ENCODE measurements at regions not wholly inside any gene's neighbourhood (a gene's known extent, or its start where the extent isn't known, plus 50 kb on each side); places are given as distances from the start of the nearest gene placed in this dataset.

DNA sequence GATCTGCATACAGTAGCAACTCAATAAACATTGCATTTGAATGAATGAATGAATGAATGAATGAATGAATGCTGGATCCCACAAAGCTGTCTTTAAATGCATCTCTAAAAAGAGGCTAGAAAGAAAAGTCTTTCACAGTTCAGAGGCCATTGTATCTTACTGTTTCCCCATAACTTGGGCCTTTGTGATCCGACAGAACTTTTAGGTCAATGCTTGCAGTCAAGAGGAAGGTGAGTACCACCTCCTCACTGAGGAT is 119.9 kb upstream of the COPS8 start:
- H2BK12ac ChIP-seq (ENCODE audit: low read depth, low read length) = no peak overlapping the region
- no peak overlapping the region for H4K8ac ChIP-seq (ENCODE audit: extremely low read depth, insufficient read depth, low read length)
- no peak overlapping the region for H2BK15ac ChIP-seq (ENCODE audit: low read length)
- 72% methylated on average over 1 of the region's 1 CpG; no CpG with 5 or more reads in 1 of the 2 experiments for WGBS, 2 experiments (ENCODE audit: extremely low coverage in 1 of 2, insufficient coverage in 1 of 2, insufficient read length in 1 of 2, insufficient replicate concordance in 2 of 2, low coverage in 1 of 2, low lambda C conversion rate in 2 of 2, missing lambda C conversion rate in 1 of 2)
- H4K20me1 ChIP-seq (replicated peaks in 1 of 2; ENCODE audit: control insufficient read depth in 1 of 2, insufficient read depth in 2 of 2, low read length in 2 of 2) = no peaks in the 10 kb centered on the region
- H3K18ac ChIP-seq (ENCODE audit: extremely low read depth, low read length) = no peak overlapping the region
- no peaks in the 10 kb centered on the region for H3K79me2 ChIP-seq (ENCODE audit: control insufficient read depth in 1 of 2, insufficient read depth in 2 of 2, low read length in 2 of 2)
- H3K4me3 ChIP-seq (ENCODE audit: extremely low read depth in 1 of 4, insufficient read depth in 2 of 4, low read depth in 3 of 4, low read length in 4 of 4) = no peak overlapping the region
- H3K36me3 ChIP-seq (ENCODE audit: control insufficient read depth in 2 of 4, insufficient read depth in 4 of 4, low read length in 3 of 4) = no peaks in the 10 kb centered on the region
- H3K4ac ChIP-seq (replicated peaks; ENCODE audit: insufficient read length, low read depth, low read length) = no peak overlapping the region
- H2BK20ac ChIP-seq (ENCODE audit: low read length) = no peak overlapping the region
- H3K4me2 ChIP-seq (ENCODE audit: insufficient read depth in 1 of 2, low read depth in 2 of 2, low read length in 2 of 2) = peak overlapping the region in 1 of 2 experiments; percentile 6; a peak in 1 of 4 replicates
- no peak overlapping the region for H4K91ac ChIP-seq (replicated peaks; ENCODE audit: insufficient read length, low read length)
- H3K23ac ChIP-seq (ENCODE audit: insufficient read length) = no peak overlapping the region
- no peaks in the 10 kb centered on the region for H3K79me1 ChIP-seq (ENCODE audit: low read depth, low read length)
- H2AK5ac ChIP-seq (ENCODE audit: low read depth, low read length) = no peak overlapping the region
- no peak overlapping the region for H4K5ac ChIP-seq (ENCODE audit: insufficient read length, low read depth, low read length)
- H2AFZ ChIP-seq (ENCODE audit: low read length) = no peak overlapping the region
- no peak overlapping the region for H2BK5ac ChIP-seq (ENCODE audit: low read depth, low read length)
- H3K27me3 ChIP-seq (replicated peaks in 1 of 4; ENCODE audit: control insufficient read depth in 3 of 4, extremely low read depth in 1 of 4, insufficient read depth in 3 of 4, low read length in 3 of 4) = no peaks in the 10 kb centered on the region
- no peak overlapping the region for H3K27ac ChIP-seq (ENCODE audit: low read depth, low read length)
- H3K9me3 ChIP-seq (ENCODE audit: insufficient read depth in 2 of 2, low read depth in 1 of 2, low read length in 1 of 2) = no peaks in the 10 kb centered on the region
- peaks cover 0 to 11% (median 6%) of the 10 kb centered on the region in 4 experiments; a peak in 5 of 7 replicates for H3K4me1 ChIP-seq (replicated peaks in 1 of 4; ENCODE audit: control insufficient read depth in 3 of 4, insufficient read depth in 4 of 4, low read length in 3 of 4)
- no peak for FAIRE-seq
- no peak overlapping the region for H3K9ac ChIP-seq (replicated peaks in 1 of 4; ENCODE audit: extremely low read depth in 1 of 4, low read depth in 3 of 4, low read length in 3 of 4)
- H2BK120ac ChIP-seq (replicated peaks; ENCODE audit: low read depth, low read length) = no peak overlapping the region
- no peaks in the 10 kb centered on the region for H3K23me2 ChIP-seq (ENCODE audit: low read depth, low read length)
- ChIA-PET CTCF (ENCODE audit: partially characterized antibody) (interaction anchor here (1.2 kb wide), 1 partner anchor 61 kb away, joined by 3 read pairs; no protein-coding TSS in a partner anchor), POLR2A (ENCODE audit: partially characterized antibody) (no interaction called here)
- H3K56ac ChIP-seq (replicated peaks; ENCODE audit: insufficient read length, low read depth, low read length) = no peak overlapping the region
- no peak overlapping the region for H3K14ac ChIP-seq (ENCODE audit: insufficient read length)
- TF ChIP-seq SIX5 (IDR thresholded peaks at IDR 0.05; ENCODE audit: low read depth, low read length) = no peak
- TF ChIP-seq BCL11A (IDR thresholded peaks at IDR 0.05; ENCODE audit: low read depth in 2 of 2, low read length in 2 of 2) = no peak
- TF ChIP-seq JUN (IDR thresholded peaks at IDR 0.05; ENCODE audit: low read depth, low read length) = no peak
- TF ChIP-seq GTF2F1 (IDR thresholded peaks at IDR 0.05; ENCODE audit: borderline replicate concordance, low read depth, low read length) = no peak
- TF ChIP-seq EP300 (IDR thresholded peaks at IDR 0.05; ENCODE audit: borderline replicate concordance in 1 of 2, low read depth in 2 of 2, low read length in 2 of 2) = no peak
- TF ChIP-seq POU5F1 (IDR thresholded peaks at IDR 0.05; ENCODE audit: low read depth, low read length) = no peak
- no peak for TF ChIP-seq RBBP5 (IDR thresholded peaks at IDR 0.05; ENCODE audit: borderline replicate concordance, low read depth, low read length)
- TF ChIP-seq SUZ12 (IDR thresholded peaks at IDR 0.05; ENCODE audit: low read length) = no peak
- no peak for TF ChIP-seq CREB1 (IDR thresholded peaks at IDR 0.05)
- TF ChIP-seq, protein P1, sequence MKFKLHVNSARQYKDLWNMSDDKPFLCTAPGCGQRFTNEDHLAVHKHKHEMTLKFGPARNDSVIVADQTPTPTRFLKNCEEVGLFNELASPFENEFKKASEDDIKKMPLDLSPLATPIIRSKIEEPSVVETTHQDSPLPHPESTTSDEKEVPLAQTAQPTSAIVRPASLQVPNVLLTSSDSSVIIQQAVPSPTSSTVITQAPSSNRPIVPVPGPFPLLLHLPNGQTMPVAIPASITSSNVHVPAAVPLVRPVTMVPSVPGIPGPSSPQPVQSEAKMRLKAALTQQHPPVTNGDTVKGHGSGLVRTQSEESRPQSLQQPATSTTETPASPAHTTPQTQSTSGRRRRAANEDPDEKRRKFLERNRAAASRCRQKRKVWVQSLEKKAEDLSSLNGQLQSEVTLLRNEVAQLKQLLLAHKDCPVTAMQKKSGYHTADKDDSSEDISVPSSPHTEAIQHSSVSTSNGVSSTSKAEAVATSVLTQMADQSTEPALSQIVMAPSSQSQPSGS (IDR thresholded peaks at IDR 0.05; ENCODE audit: low read length) = no peak
- DNase-seq (ENCODE audit: low read depth in 1 of 2, low spot score in 2 of 2) = no peak

Data from H1 (cell line).